ENCODE measurements at regions not wholly inside any gene's neighbourhood (a gene's known extent, or its start where the extent isn't known, plus 50 kb on each side); places are given as distances from the start of the nearest gene placed in this dataset.

GRCh38 chr7:49530481-49530880, 243.0 kb upstream of the VWC2 start:
- no peak for TF ChIP-seq CTCF (IDR thresholded peaks at IDR 0.05)
- TF ChIP-seq POLR2A (IDR thresholded peaks at IDR 0.05): no peak
